HG03280 (cell line): ENCODE measurements at regions not wholly inside any gene's neighbourhood (a gene's known extent, or its start where the extent isn't known, plus 50 kb on each side); places are given as distances from the start of the nearest gene placed in this dataset.
"Not testable (repeated sequence)": the region's sequence is repeated elsewhere in the genome, so short reads cannot be mapped to it uniquely, and the experiment has no call there.

Source experiments
- ATAC-seq: cut with Tn5 transposase; IDR thresholded peaks from one replicate; pipeline ENCODE4 v1.9.1; 2021; ENCODE audit warnings: mild to moderate bottlenecking, moderate library complexity; ENCODE audit not compliant: unreplicated experiment

DNA sequence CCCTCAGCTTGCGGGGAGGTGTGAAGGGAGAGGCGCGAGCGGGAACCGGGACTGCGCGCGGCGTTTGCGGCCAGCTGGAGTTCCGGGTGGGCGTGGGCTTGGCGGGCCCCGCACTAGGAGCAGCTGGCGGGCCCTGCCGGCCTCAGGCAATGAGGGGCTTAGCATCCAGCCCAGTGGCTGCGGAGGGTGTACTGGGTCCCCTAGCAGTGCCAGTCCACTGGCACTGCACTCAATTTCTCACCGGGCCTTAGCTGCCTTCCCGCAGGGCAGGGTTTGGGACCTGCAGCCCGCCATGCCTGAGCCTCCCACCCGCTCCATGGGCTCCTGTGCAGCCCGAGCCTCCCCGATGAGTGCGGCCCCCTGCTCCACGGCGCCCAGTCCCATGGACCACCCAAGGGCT, 163.5 kb upstream of the PTCH1 start:
- ATAC-seq = not testable (repeated sequence)

- ATAC-seq = no peak
Observed at GRCh38 chr9:95679874-95680273, 163.1 kb upstream of the PTCH1 start.

DNA sequence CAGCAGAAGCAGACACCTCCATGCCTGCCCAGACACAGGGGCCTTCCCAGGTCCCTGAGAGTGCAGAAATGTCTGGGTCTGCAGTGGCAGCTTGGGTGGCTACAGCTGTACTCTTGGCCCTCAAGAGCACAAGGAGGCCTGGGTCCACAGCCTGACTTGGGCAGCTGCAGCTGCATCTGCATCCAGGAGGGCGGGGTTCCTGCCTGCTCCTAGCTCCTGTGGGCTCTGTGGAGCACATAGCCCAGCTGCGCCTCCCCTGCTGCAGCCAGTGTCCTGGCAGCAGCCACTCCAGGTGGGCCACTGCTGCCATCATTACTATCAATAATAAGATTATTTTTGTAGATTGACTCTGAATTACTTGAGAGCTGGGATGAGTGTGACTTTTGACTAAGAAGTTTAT, 162.0 kb upstream of the PTCH1 start:
- ATAC-seq = no peak

DNA sequence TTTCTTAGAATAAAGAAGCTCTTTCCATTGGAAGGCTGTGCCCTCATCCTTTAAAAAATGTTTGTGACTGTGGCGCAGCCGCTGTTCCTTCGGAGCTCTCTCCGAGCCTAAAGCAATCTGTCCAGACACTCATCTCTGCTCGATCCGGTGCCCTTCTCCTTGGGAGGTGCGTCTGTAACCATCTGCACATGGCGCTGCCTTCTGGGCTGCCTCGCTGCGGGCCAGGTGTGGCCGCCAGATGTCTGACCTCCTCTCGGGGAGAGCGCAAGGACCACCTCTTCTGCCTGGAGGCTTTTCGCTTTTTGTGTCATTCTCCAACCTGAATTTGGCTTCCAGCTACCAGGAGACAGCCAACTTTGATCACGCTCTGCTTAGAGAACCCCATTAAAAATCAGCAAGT, 153.4 kb upstream of the PTCH1 start:
- no peak for ATAC-seq

GRCh38 chr9:95669253-95669652, 152.5 kb upstream of the PTCH1 start:
- ATAC-seq = no peak

DNA sequence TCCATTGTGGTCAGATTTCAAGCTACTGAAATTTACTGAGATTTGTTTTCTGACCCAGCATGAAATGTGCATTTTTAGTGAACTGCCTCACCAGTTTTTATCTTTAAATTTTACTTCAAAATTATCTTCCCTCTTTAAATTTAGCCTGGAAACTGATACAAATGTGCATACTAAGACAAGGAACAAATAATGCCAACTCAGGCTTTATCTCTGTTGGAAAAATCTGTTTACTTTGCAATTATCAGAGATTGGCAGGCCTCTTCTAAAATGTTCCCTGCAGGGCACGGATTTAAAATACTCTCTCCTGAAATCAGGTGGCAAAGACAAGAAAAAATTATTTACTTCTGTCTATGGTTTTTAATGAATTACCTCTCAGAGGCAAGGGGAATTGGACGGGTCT, 151.0 kb upstream of the PTCH1 start:
- ATAC-seq = no peak

- ATAC-seq = no peak
Observed at GRCh38 chr9:95666785-95667155, 150.0 kb upstream of the PTCH1 start.

- ATAC-seq = no peak
Observed at GRCh38 chr9:95666096-95666784, 149.5 kb upstream of the PTCH1 start.

DNA sequence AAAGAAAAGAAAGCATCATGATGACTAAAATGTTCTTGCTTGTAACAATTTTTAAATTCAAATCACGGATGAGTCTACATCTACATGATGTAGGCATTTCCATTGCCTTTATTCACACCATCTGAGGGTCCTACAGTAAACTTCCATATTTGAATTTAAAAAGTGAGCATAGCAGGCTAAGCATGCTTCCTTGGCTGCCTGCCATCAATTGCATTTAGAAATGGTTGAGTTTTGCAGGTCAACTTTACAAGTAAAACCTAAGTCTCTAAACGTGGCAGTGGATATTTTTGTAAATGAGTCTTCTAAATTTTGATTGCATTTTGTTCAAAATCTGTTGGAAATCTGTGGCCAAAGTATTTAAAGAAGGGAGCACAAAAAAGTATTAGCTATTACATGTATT, 136.5 kb upstream of the PTCH1 start:
- ATAC-seq = no peak

GRCh38 chr9:95650720-95651119, 133.9 kb upstream of the PTCH1 start:
- no peak for ATAC-seq

- ATAC-seq = no peak
Observed at GRCh38 chr9:95649801-95650213, 133.0 kb upstream of the PTCH1 start.

- ATAC-seq = no peak
Observed at GRCh38 chr9:95648225-95648624, 131.5 kb upstream of the PTCH1 start.

GRCh38 chr9:95645992-95646391, 129.2 kb upstream of the PTCH1 start:
- ATAC-seq = no peak

GRCh38 chr9:95645579-95645978, 128.8 kb upstream of the PTCH1 start:
- no peak for ATAC-seq

DNA sequence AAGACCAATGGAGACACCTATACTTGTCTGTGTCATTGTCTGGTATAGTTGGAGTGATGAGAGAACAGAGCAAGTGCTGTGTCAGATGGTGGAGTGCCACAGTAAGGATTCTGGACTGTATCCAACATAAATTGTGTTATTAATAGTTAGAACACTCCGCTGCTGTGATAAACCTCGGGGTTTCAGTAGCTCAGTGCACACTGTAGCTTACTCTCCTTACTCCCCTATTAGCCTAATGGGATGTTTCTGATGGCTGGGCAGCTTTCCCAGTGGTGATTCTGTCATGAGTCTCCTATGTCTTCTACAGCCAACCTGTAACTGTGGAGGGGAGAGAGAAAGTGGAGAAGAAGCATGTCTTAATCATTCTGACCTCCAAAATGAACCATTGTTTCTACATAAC, 127.6 kb upstream of the PTCH1 start:
- no peak for ATAC-seq

DNA sequence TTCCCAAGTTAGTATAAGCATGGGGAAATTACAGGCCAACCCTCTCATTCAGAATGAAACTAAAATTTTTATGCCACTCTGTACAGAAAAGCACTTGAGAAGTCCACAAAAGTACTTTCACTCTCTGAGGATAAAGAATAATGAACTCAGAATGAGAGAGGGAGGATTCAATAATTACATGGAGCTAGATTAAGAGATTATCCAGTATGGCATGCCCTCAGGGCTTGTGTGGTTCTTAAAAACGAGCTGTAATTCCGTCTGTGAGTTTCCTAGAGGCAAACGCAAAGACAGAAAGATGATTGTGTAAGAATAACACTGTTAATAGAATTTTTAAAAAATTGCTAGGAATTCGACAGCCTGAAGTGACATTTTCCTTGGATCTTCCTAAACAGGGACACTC, 126.8 kb upstream of the PTCH1 start:
- no peak for ATAC-seq

DNA sequence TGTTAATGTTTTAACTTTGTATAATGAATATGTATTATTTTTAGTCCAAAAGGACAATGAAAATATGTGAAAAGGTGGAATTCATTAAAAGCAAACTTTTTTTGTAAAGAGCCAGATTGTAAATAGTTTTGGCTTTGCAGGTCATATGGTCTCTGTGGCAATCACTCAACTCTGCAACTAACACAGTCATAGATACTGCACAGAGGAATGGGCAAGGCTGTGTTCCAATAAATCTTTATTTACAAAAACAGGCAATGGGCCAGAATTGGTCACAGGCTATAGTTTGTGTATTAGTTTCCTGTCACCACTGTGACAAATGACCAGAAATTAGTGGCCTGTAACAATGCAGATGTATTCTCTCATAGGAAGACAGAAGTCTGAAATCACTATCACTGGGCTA, 125.4 kb upstream of the PTCH1 start:
- no peak for ATAC-seq

DNA sequence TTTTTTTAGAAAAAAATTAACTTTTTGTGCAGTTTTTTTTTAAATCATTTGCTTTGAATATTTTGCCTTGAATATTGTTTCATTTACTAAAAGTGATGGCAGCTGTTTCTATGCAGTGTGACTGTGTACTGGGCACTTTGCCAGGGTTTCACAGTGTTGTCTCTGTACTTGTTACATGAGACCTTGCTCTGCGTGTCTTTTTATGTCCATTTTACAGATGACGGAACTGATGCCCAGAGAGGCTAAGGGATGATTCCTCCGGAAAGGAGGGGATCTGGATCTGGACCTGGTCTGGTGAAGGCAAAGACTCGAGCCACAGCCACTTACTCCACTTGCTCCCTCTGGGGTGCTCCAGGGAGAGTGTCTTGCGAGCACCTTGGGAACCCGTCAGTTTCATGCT, 124.8 kb upstream of the PTCH1 start:
- ATAC-seq = no peak

DNA sequence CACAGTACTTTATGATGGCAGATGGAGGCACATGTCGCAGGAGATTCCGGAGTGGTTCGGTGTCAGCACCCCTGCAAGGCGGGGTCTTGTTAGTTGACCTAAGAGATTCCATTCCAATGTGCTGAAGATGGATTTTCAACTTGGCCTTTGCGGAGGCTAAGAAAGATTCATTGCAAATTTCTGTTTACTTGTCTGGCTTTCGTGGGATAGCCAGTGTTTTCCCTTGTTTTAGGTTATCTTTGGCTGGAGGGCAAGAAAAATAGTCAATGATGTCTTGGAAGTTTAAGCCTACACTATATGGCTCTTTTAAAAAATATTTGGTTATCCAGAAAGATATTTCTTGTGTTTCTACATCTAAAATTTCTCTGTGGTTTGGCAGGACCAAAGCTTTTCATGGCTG, 123.6 kb upstream of the PTCH1 start:
- ATAC-seq = no peak

DNA sequence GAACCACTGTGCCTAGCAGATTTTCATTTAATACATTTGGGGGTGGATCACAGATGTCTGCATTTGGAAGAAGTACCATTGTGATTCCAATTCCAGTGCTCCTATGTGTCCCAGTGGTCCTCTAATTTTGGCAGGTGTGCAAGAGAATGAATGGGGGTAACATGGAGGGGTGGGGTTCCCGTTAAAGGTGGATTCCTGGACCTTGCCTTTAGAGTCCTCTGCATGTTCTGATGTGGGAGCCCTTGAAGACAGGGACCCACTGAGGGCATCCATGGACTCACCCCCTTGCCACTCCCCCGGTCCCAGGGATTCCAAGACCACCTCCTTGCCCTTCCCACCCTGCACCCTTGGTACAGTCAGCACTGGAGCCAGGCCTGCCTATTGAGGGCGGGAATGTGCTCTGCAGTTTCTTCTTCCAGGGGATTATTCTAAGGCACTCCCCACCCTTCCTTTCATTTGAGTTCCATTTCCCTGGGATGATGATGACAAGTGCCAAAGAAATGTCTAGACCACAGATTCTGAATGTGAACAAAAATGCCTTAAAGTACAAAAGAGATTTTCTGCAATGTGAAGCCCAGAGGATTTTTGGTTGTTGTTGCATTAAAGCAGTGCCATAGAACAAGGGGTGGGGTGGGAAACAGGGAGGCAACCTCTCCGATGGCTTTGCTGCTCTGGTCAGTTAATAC, 119.4 kb upstream of the PTCH1 start:
- ATAC-seq = no peak

DNA sequence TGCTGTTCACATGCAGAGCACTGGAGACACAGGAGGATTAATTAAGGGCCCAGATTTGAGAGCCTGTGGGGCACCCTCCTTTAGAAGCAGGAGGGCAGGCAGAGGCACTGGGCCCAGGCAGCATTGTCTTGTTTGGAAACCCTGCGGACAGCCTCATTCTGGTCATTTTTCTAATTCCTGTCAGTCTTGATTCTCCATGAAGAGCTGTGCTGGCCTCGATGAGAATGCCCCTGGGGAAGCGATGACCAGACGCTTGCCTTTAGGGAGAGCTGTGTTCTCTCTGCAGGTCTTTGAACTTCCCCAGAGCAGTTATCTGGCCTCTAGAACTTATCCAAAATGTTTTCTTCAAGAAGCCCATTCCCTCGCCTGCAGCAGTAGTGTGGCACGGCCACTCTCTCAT, 117.8 kb upstream of the PTCH1 start:
- ATAC-seq = no peak

GRCh38 chr9:95634114-95634513, 117.3 kb upstream of the PTCH1 start:
- no peak for ATAC-seq

DNA sequence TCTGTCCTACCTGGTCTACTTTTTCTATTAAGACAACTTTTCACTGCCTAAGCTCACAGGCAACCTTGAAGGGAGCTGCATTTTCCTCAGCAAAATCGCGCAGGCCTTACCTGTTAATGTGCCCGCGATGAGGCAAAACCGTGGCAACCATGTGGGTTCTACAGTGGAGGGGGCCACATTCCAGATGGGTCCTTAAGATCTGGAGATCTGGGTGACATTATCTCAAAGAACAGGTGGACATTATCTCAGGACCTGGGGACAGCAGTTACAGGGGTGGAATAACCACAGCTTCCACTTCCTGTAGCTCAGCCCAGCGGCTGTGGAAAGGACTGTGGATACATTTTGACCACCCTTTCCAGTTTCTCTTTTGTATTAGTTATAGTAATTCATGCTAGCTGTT, 112.8 kb upstream of the PTCH1 start:
- ATAC-seq = no peak
